ENCODE measurements at regions not wholly inside any gene's neighbourhood (a gene's known extent, or its start where the extent isn't known, plus 50 kb on each side); places are given as distances from the start of the nearest gene placed in this dataset.

GRCh38 chr1:55534565-55535121 is 319.5 kb upstream of the USP24 start (continued):
- TF ChIP-seq AHDC1 (CRISPR knock-in tag; IDR thresholded peaks at IDR 0.05; ENCODE audit: borderline replicate concordance), result peak; percentile 43; the same call in 1 of the 2 replicates
- no peak for TF ChIP-seq KIAA2018 (CRISPR knock-in tag; IDR thresholded peaks at IDR 0.05; ENCODE audit: borderline replicate concordance)
- TF ChIP-seq NR2F2 (IDR thresholded peaks at IDR 0.05; ENCODE audit: borderline replicate concordance, low read depth), result no peak
- no peak for TF ChIP-seq THAP7 (CRISPR knock-in tag; IDR thresholded peaks at IDR 0.05)
- TF ChIP-seq THRA (CRISPR knock-in tag; IDR thresholded peaks at IDR 0.05; ENCODE audit: borderline replicate concordance), result 0 out of 2 replicates have a peak, but pooled peaks have one; percentile 33
- peak in 1 of 2 experiments; percentile 68; a peak in 1 of 4 replicates for TF ChIP-seq EP300 (IDR thresholded peaks at IDR 0.05; ENCODE audit: low read depth in 2 of 2, low read length in 2 of 2)
- no peak for TF ChIP-seq EP300 (CRISPR knock-in tag; IDR thresholded peaks at IDR 0.05; ENCODE audit: borderline replicate concordance)
- TF ChIP-seq MLXIP (CRISPR knock-in tag; IDR thresholded peaks at IDR 0.05; ENCODE audit: borderline replicate concordance), result no peak
- TF ChIP-seq CC2D1A (CRISPR knock-in tag; IDR thresholded peaks at IDR 0.05), result no peak
